ENCODE measurements at regions not wholly inside any gene's neighbourhood (a gene's known extent, or its start where the extent isn't known, plus 50 kb on each side); places are given as distances from the start of the nearest gene placed in this dataset.

- Histone ChIP-seq H3K27me3 (ENCODE audit: control insufficient read depth, extremely low read depth, insufficient read depth, low read length) (no peaks in the 10 kb centered on the region), H3K36me3 (ENCODE audit: control insufficient read depth in 2 of 2, extremely low read depth in 1 of 2, insufficient read depth in 2 of 2, low read length in 2 of 2) (no peaks in the 10 kb centered on the region), H3K79me2 (ENCODE audit: control insufficient read depth, insufficient read depth, low read length) (no peaks in the 10 kb centered on the region), H3K4me1 (ENCODE audit: control insufficient read depth, extremely low read depth, insufficient read depth, low read length) (no peaks in the 10 kb centered on the region), H3K9ac (ENCODE audit: control insufficient read depth, extremely low read depth, insufficient read depth, low read length) (no peak overlapping the region), H3K4me2 (ENCODE audit: control insufficient read depth, extremely low read depth, insufficient read depth, low read depth, low read length) (no peak overlapping the region), H3K9me3 (ENCODE audit: control insufficient read depth, low read depth, low read length) (no peaks in the 10 kb centered on the region), H2AFZ (ENCODE audit: control insufficient read depth, low read length) (no peak overlapping the region), H4K20me1 (ENCODE audit: control insufficient read depth, extremely low read depth, insufficient read depth, low read length) (no peaks in the 10 kb centered on the region), H3K27ac (ENCODE audit: control insufficient read depth, insufficient read depth, low read length) (no peak overlapping the region), H3K9me1 (ENCODE audit: control insufficient read depth, extremely low read depth, insufficient read depth, low read length) (no peaks in the 10 kb centered on the region), H3K4me3 (ENCODE audit: control insufficient read depth in 2 of 3, extremely low read depth in 1 of 3, insufficient read depth in 2 of 3, low read depth in 1 of 3, low read length in 3 of 3) (no peak overlapping the region)
- dilution Hi-C loops (cut with MboI; ENCODE audit: extremely low pct_ligation_motif_present, low sequenced_read_pairs): no loop called here
- no peak for FAIRE-seq
- DNase-seq (ENCODE audit: low read depth, low spot score): no peak
- TF ChIP-seq CTCF (optimal IDR thresholded peaks at IDR 0.05 in 1 of 3, IDR thresholded peaks at IDR 0.05 in 1 of 3, conservative IDR thresholded peaks at IDR 0.05 in 1 of 3; ENCODE audit: extremely low read depth in 1 of 3, insufficient read depth in 2 of 3, low read length in 3 of 3): no peak
These were observed 293.7 kb downstream of the BTBD3 start for GRCh38 chr20:12211361-12211760.

DNA sequence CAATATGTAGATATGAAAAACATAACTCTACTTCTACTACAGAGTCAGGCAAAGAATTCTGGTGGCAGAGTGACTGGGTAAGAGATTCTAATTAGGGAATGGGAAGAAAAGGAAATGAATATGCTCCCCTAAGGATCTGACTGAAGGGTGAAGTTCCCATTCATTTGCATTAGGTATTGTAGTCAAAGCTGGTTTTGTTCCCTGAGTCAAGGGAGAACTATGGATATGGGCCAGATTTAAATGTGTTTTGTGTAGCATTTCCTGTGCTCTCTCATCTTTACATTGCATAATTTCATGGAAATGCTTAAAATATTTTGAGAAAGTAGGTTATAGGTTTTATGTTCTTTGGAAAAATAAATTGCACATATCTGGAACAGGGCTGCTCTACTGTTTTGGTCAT lies 299.7 kb downstream of the BTBD3 start:
- Histone ChIP-seq H3K27me3 (ENCODE audit: control insufficient read depth, extremely low read depth, insufficient read depth, low read length) (no peaks in the 10 kb centered on the region), H3K9ac (ENCODE audit: control insufficient read depth, extremely low read depth, insufficient read depth, low read length) (no peak overlapping the region), H3K9me3 (ENCODE audit: control insufficient read depth, low read depth, low read length) (no peaks in the 10 kb centered on the region), H2AFZ (ENCODE audit: control insufficient read depth, low read length) (no peak overlapping the region), H3K9me1 (ENCODE audit: control insufficient read depth, extremely low read depth, insufficient read depth, low read length) (no peaks in the 10 kb centered on the region), H3K4me2 (ENCODE audit: control insufficient read depth, extremely low read depth, insufficient read depth, low read depth, low read length) (no peak overlapping the region), H3K79me2 (ENCODE audit: control insufficient read depth, insufficient read depth, low read length) (no peaks in the 10 kb centered on the region), H3K4me1 (ENCODE audit: control insufficient read depth, extremely low read depth, insufficient read depth, low read length) (no peaks in the 10 kb centered on the region), H4K20me1 (ENCODE audit: control insufficient read depth, extremely low read depth, insufficient read depth, low read length) (no peaks in the 10 kb centered on the region), H3K27ac (ENCODE audit: control insufficient read depth, insufficient read depth, low read length) (no peak overlapping the region), H3K4me3 (ENCODE audit: control insufficient read depth in 2 of 3, extremely low read depth in 1 of 3, insufficient read depth in 2 of 3, low read depth in 1 of 3, low read length in 3 of 3) (no peak overlapping the region), H3K36me3 (ENCODE audit: control insufficient read depth in 2 of 2, extremely low read depth in 1 of 2, insufficient read depth in 2 of 2, low read length in 2 of 2) (no peaks in the 10 kb centered on the region)
- dilution Hi-C loops (cut with MboI; ENCODE audit: extremely low pct_ligation_motif_present, low sequenced_read_pairs): no loop called here
- FAIRE-seq: no peak
- DNase-seq (ENCODE audit: low read depth, low spot score): no peak
- TF ChIP-seq CTCF (optimal IDR thresholded peaks at IDR 0.05 in 1 of 3, IDR thresholded peaks at IDR 0.05 in 1 of 3, conservative IDR thresholded peaks at IDR 0.05 in 1 of 3; ENCODE audit: extremely low read depth in 1 of 3, insufficient read depth in 2 of 3, low read length in 3 of 3): no peak
- TF ChIP-seq EZH2 (IDR thresholded peaks at IDR 0.05; ENCODE audit: low read length): no peak
